ENCODE measurements at regions not wholly inside any gene's neighbourhood (a gene's known extent, or its start where the extent isn't known, plus 50 kb on each side); places are given as distances from the start of the nearest gene placed in this dataset.

GRCh38 chr3:99479768-99480167, 158.6 kb upstream of the COL8A1 start:
- no peaks in the 10 kb centered on the region for H3K27me3 ChIP-seq (ENCODE audit: control insufficient read depth, insufficient read depth, low read length)
- no peaks in the 10 kb centered on the region for H3K4me1 ChIP-seq (ENCODE audit: control insufficient read depth, insufficient read depth, low read length)
- no CpG with 5 or more reads among the region's 2 CpGs for WGBS (ENCODE audit: insufficient coverage, insufficient read length)
- no peaks in the 10 kb centered on the region for H3K36me3 ChIP-seq (ENCODE audit: control insufficient read depth, insufficient read depth, low read length)
- no peak overlapping the region for H3K27ac ChIP-seq (ENCODE audit: low read length)
- DNase-seq (ENCODE audit: low read depth, low spot score) = no peak
- no peaks in the 10 kb centered on the region for H3K9me3 ChIP-seq (ENCODE audit: control insufficient read depth, insufficient read depth, low read length)
- no peak overlapping the region for H3K4me3 ChIP-seq (ENCODE audit: low read length)

DNA sequence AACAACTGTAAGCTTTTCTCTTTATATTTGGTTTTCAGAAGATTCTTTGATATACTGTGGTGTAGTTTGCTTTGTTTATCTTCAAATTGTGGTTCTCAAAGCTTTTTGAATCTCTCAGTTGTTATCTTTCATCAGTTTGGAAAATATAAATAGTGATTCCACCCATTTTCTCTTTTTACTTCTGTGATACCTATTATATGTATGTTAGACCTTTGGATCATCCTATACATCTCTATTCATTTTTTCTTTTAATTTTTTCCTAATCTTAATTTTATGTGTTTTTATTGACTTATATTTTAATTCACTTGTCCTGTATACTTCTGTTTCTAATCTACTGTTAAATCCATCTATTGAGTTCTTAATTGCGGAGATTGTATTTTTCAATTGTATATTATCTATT, 160.7 kb upstream of the COL8A1 start:
- no peak for DNase-seq (ENCODE audit: low read depth, low spot score)
- no peak overlapping the region for H3K27ac ChIP-seq (ENCODE audit: low read length)
- no peaks in the 10 kb centered on the region for H3K27me3 ChIP-seq (ENCODE audit: control insufficient read depth, insufficient read depth, low read length)
- WGBS (ENCODE audit: insufficient coverage, insufficient read length) = no CpG with 5 or more reads among the region's 1 CpG
- no peaks in the 10 kb centered on the region for H3K9me3 ChIP-seq (ENCODE audit: control insufficient read depth, insufficient read depth, low read length)
- H3K4me1 ChIP-seq (ENCODE audit: control insufficient read depth, insufficient read depth, low read length) = no peaks in the 10 kb centered on the region
- no peak overlapping the region for H3K4me3 ChIP-seq (ENCODE audit: low read length)
- no peaks in the 10 kb centered on the region for H3K36me3 ChIP-seq (ENCODE audit: control insufficient read depth, insufficient read depth, low read length)

DNA sequence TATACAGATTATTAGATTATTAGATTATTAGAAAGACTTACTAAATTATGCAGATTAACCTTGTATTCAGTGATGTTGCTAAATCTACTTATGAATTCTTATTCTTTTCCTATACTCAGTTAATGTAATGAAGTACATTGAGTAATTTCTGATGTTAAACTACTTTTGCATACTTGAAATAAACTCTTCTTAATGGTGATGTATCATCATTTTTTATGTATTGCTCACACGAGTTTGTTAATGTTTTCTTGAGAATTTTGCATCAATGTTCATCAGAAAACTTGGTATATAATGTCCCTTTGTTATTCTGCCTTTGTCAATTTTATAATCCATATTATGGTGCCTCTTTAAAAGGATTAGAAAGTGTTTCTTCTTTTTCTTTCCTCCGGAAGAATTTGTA, 163.2 kb upstream of the COL8A1 start:
- Histone ChIP-seq H3K9me3 (ENCODE audit: control insufficient read depth, insufficient read depth, low read length) (no peaks in the 10 kb centered on the region), H3K4me3 (ENCODE audit: low read length) (no peak overlapping the region), H3K4me1 (ENCODE audit: control insufficient read depth, insufficient read depth, low read length) (no peaks in the 10 kb centered on the region), H3K27me3 (ENCODE audit: control insufficient read depth, insufficient read depth, low read length) (no peaks in the 10 kb centered on the region), H3K36me3 (ENCODE audit: control insufficient read depth, insufficient read depth, low read length) (no peaks in the 10 kb centered on the region), H3K27ac (ENCODE audit: low read length) (no peak overlapping the region)
- no CpG with 5 or more reads among the region's 2 CpGs for WGBS (ENCODE audit: insufficient coverage, insufficient read length)
- no peak for DNase-seq (ENCODE audit: low read depth, low spot score)

DNA sequence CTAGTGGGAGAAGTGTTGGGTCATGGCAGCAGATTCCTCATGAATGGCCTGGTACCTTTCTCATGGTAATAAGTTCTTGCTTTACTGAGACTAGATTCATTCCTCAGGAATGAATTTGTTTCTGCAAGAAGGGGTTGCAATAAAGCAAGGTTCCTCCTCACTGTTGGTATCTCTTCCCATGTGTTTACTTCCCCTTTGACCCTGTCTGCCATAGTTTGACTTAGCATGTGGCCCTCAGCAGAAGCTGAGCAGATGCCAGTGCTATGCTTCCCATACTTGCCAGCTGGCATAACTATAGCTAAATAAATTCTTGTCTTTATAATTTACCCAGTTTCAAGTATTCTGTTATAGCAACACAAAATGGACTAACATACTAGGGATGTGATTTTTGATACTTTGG, 163.6 kb upstream of the COL8A1 start:
- no peak overlapping the region for H3K27ac ChIP-seq (ENCODE audit: low read length)
- no peak for DNase-seq (ENCODE audit: low read depth, low spot score)

DNA sequence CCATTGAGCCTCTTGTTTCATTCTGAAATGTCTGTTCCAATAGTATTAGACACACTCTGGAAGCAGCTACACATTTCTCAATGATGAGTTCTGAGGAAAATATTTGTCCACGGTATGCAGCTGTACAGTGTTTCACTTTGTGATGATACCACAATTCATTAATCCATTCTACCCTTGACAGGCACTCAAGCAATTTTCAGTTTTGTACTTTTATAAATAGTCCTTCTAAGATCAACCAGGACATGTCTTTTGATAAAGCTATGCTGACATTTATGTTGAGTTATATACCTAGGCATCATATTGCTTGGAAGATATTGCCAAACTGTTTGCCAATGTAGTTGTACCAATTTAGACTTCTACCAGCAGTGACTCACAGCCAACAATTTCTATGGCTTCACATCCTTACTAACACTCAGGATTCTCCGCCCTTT, 165.1 kb upstream of the COL8A1 start:
- Histone ChIP-seq H3K27me3 (ENCODE audit: control insufficient read depth, insufficient read depth, low read length) (no peaks in the 10 kb centered on the region), H3K4me3 (ENCODE audit: low read length) (no peak overlapping the region), H3K36me3 (ENCODE audit: control insufficient read depth, insufficient read depth, low read length) (no peaks in the 10 kb centered on the region), H3K27ac (ENCODE audit: low read length) (no peak overlapping the region), H3K9me3 (ENCODE audit: control insufficient read depth, insufficient read depth, low read length) (no peaks in the 10 kb centered on the region), H3K4me1 (ENCODE audit: control insufficient read depth, insufficient read depth, low read length) (no peaks in the 10 kb centered on the region)
- DNase-seq (ENCODE audit: low read depth, low spot score) = no peak
- no CpG with 5 or more reads among the region's 2 CpGs for WGBS (ENCODE audit: insufficient coverage, insufficient read length)

More for the DNA sequence above, 163.6 kb upstream of the COL8A1 start:
- Histone ChIP-seq H3K4me1 (ENCODE audit: control insufficient read depth, insufficient read depth, low read length) (no peaks in the 10 kb centered on the region), H3K9me3 (ENCODE audit: control insufficient read depth, insufficient read depth, low read length) (no peaks in the 10 kb centered on the region), H3K36me3 (ENCODE audit: control insufficient read depth, insufficient read depth, low read length) (no peaks in the 10 kb centered on the region), H3K4me3 (ENCODE audit: low read length) (no peak overlapping the region), H3K27me3 (ENCODE audit: control insufficient read depth, insufficient read depth, low read length) (no peaks in the 10 kb centered on the region)

DNA sequence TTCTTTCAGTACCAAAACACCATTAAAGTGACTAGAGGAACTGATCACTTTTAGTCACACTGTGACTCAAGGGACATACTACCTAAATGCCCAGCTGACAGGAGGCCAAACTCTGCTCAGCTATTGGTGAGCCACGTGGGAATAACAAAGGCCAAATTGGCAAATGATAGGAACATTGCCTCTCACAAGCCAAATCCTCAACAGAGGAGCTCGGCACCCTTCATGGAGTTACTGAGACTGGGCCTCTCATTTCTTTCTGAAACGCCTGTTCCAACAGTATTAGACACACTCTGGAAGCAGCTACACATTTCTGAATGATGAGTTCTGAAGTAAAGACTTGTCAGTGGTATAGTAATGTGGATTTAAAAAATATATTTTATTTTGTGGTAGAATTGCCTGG, 166.0 kb upstream of the COL8A1 start:
- Histone ChIP-seq H3K4me3 (ENCODE audit: low read length) (no peak overlapping the region), H3K4me1 (ENCODE audit: control insufficient read depth, insufficient read depth, low read length) (no peaks in the 10 kb centered on the region), H3K36me3 (ENCODE audit: control insufficient read depth, insufficient read depth, low read length) (no peaks in the 10 kb centered on the region), H3K27me3 (ENCODE audit: control insufficient read depth, insufficient read depth, low read length) (no peaks in the 10 kb centered on the region), H3K9me3 (ENCODE audit: control insufficient read depth, insufficient read depth, low read length) (no peaks in the 10 kb centered on the region), H3K27ac (ENCODE audit: low read length) (no peak overlapping the region)
- WGBS (ENCODE audit: insufficient coverage, insufficient read length) = no CpG with 5 or more reads among the region's 3 CpGs
- DNase-seq (ENCODE audit: low read depth, low spot score) = no peak

DNA sequence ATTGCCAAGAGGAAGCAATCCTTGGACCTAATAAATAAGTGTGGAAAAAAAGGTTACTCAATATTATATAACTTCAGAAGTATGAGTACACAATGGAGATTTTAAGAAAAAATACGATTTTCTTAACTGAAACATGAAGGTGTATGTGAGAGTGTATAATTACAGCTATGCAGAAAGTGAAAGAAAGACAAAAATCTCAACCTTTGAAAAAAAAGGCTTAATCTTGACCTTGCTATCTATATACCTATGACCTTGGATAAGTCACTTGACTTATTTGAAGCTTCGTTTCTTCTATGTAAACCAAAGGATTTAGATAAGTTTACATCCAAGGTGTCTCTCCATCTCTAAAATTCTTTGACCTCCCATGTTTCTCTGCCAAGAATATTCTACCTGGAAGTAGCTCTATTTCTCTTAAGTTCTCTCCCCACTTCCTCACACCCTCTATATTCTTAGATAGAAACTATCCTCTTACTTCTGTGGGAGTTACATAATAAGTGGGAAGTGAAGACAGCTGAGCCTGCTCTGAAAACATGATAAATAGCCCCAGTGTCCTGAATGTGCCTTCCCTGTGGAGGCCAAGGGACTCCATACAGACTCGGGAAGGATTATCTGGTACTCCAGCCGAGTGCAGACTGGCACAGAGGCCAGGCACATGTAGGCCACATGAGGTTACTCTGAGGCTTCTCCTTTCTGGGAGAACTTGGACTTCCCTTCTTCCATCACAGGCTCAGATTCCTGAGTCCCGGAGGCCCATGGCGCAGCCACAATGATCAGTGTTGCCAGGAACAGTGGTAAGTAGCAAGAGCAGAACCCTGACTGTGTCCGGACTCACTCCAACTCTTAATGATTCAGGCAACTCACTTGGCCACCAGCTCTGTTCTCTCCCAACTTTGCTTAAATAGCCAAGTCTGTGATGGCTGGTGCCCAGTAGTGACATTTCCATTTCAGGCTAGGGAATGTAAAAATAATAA, 166.8 kb upstream of the COL8A1 start:
- Histone ChIP-seq H3K27ac (ENCODE audit: low read length) (no peak overlapping the region), H3K9me3 (ENCODE audit: control insufficient read depth, insufficient read depth, low read length) (no peaks in the 10 kb centered on the region), H3K4me3 (ENCODE audit: low read length) (no peak overlapping the region), H3K36me3 (ENCODE audit: control insufficient read depth, insufficient read depth, low read length) (no peaks in the 10 kb centered on the region), H3K27me3 (ENCODE audit: control insufficient read depth, insufficient read depth, low read length) (no peaks in the 10 kb centered on the region), H3K4me1 (ENCODE audit: control insufficient read depth, insufficient read depth, low read length) (no peaks in the 10 kb centered on the region)
- no peak for DNase-seq (ENCODE audit: low read depth, low spot score)
- no CpG with 5 or more reads among the region's 7 CpGs for WGBS (ENCODE audit: insufficient coverage, insufficient read length)

GRCh38 chr3:99470841-99471240, 167.6 kb upstream of the COL8A1 start:
- H3K4me1 ChIP-seq (ENCODE audit: control insufficient read depth, insufficient read depth, low read length) = no peaks in the 10 kb centered on the region
- H3K36me3 ChIP-seq (ENCODE audit: control insufficient read depth, insufficient read depth, low read length) = no peaks in the 10 kb centered on the region
- no peaks in the 10 kb centered on the region for H3K27me3 ChIP-seq (ENCODE audit: control insufficient read depth, insufficient read depth, low read length)
- H3K27ac ChIP-seq (ENCODE audit: low read length) = no peak overlapping the region
- no peak overlapping the region for H3K4me3 ChIP-seq (ENCODE audit: low read length)
- H3K9me3 ChIP-seq (ENCODE audit: control insufficient read depth, insufficient read depth, low read length) = no peaks in the 10 kb centered on the region
- DNase-seq (ENCODE audit: low read depth, low spot score) = no peak

- Histone ChIP-seq H3K4me1 (ENCODE audit: control insufficient read depth, insufficient read depth, low read length) (no peaks in the 10 kb centered on the region), H3K27me3 (ENCODE audit: control insufficient read depth, insufficient read depth, low read length) (no peaks in the 10 kb centered on the region), H3K9me3 (ENCODE audit: control insufficient read depth, insufficient read depth, low read length) (no peaks in the 10 kb centered on the region), H3K36me3 (ENCODE audit: control insufficient read depth, insufficient read depth, low read length) (no peaks in the 10 kb centered on the region), H3K4me3 (ENCODE audit: low read length) (no peak overlapping the region), H3K27ac (ENCODE audit: low read length) (no peak overlapping the region)
- whole genome bisulfite sequencing (ENCODE audit: insufficient coverage, insufficient read length) = no CpG with 5 or more reads among the region's 3 CpGs
- no peak for DNase-seq (ENCODE audit: low read depth, low spot score)
Measured at GRCh38 chr3:99468918-99469317, 169.5 kb upstream of the COL8A1 start.

DNA sequence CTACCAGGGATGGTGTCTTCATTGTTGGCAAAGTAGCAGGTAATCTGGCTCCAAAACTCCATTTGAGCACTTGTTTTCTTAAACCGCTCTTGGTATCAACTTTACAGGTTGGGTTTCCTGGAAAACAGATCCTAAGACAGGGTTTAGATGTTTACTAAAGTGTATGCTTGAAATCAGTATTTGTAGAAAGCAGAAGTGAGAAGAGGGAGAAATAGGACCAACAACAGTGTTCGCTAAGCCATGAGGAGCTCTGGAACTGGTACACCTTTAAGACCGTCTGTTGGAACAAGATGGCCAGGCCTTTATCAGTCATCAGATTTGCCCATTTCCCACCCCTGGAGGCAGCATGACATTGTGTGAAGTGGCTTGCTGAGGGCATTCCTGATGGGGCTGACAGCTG, 171.0 kb upstream of the COL8A1 start:
- Histone ChIP-seq H3K4me1 (ENCODE audit: control insufficient read depth, insufficient read depth, low read length) (no peaks in the 10 kb centered on the region), H3K36me3 (ENCODE audit: control insufficient read depth, insufficient read depth, low read length) (no peaks in the 10 kb centered on the region), H3K27me3 (ENCODE audit: control insufficient read depth, insufficient read depth, low read length) (no peaks in the 10 kb centered on the region), H3K4me3 (ENCODE audit: low read length) (no peak overlapping the region), H3K27ac (ENCODE audit: low read length) (no peak overlapping the region), H3K9me3 (ENCODE audit: control insufficient read depth, insufficient read depth, low read length) (no peaks in the 10 kb centered on the region)
- no peak for DNase-seq (ENCODE audit: low read depth, low spot score)
- no CpG with 5 or more reads among the region's 3 CpGs for WGBS (ENCODE audit: insufficient coverage, insufficient read length)

GRCh38 chr3:99466331-99466730, 172.1 kb upstream of the COL8A1 start:
- WGBS (ENCODE audit: insufficient coverage, insufficient read length) = no CpG with 5 or more reads among the region's 2 CpGs
- no peaks in the 10 kb centered on the region for H3K9me3 ChIP-seq (ENCODE audit: control insufficient read depth, insufficient read depth, low read length)

More at GRCh38 chr3:99466331-99466730, 172.1 kb upstream of the COL8A1 start:
- Histone ChIP-seq H3K27ac (ENCODE audit: low read length) (no peak overlapping the region), H3K36me3 (ENCODE audit: control insufficient read depth, insufficient read depth, low read length) (no peaks in the 10 kb centered on the region), H3K4me1 (ENCODE audit: control insufficient read depth, insufficient read depth, low read length) (no peaks in the 10 kb centered on the region), H3K27me3 (ENCODE audit: control insufficient read depth, insufficient read depth, low read length) (no peaks in the 10 kb centered on the region), H3K4me3 (ENCODE audit: low read length) (no peak overlapping the region)
- DNase-seq (ENCODE audit: low read depth, low spot score) = no peak
